ENCODE measurements at regions not wholly inside any gene's neighbourhood (a gene's known extent, or its start where the extent isn't known, plus 50 kb on each side); places are given as distances from the start of the nearest gene placed in this dataset.

DNA sequence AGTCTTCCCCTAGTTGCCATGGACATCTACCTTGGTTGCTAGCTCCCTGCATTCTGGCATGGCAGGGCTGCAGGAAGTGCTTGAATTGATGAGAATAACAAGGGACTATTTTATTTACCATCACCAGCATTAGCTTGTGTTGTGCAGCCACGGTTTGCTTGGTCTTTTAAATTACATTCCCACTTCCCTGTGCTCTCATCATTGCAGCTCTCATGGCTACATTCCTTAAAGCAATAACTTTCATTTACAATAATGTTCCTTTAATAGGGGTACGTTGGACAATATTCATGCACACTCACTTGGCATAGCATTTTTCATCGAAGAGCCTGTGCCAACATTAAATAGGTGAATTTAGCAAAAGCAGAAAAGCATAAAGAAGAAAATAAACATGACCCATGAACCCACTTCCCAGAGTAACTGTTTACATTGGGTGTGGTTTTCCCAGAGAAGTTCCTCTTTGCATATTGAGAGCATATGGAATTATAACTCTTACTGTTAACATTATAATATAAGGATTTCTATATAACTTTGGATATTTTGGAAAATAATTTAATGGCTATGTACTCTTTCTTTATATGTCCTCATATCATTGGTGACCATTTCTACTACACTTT, 113.2 kb upstream of the VWC2 start:
- TF ChIP-seq, protein P1, sequence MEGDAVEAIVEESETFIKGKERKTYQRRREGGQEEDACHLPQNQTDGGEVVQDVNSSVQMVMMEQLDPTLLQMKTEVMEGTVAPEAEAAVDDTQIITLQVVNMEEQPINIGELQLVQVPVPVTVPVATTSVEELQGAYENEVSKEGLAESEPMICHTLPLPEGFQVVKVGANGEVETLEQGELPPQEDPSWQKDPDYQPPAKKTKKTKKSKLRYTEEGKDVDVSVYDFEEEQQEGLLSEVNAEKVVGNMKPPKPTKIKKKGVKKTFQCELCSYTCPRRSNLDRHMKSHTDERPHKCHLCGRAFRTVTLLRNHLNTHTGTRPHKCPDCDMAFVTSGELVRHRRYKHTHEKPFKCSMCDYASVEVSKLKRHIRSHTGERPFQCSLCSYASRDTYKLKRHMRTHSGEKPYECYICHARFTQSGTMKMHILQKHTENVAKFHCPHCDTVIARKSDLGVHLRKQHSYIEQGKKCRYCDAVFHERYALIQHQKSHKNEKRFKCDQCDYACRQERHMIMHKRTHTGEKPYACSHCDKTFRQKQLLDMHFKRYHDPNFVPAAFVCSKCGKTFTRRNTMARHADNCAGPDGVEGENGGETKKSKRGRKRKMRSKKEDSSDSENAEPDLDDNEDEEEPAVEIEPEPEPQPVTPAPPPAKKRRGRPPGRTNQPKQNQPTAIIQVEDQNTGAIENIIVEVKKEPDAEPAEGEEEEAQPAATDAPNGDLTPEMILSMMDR (conservative IDR thresholded peaks at IDR 0.05; ENCODE audit: low read depth in 2 of 2), result no peak
- TF ChIP-seq POLR2AphosphoS5 (IDR thresholded peaks at IDR 0.05; ENCODE audit: low read depth) (no peak), JUNB (IDR thresholded peaks at IDR 0.05; ENCODE audit: unreplicated experiment) (no peak), EZH2 (IDR thresholded peaks at IDR 0.05; ENCODE audit: low read depth, unreplicated experiment) (no peak), EZH2phosphoT487 (IDR thresholded peaks at IDR 0.05; ENCODE audit: unreplicated experiment) (no peak), CREB1 (CRISPR knock-in tag; IDR thresholded peaks at IDR 0.05; ENCODE audit: low read depth) (no peak)
- TF ChIP-seq, protein P2, sequence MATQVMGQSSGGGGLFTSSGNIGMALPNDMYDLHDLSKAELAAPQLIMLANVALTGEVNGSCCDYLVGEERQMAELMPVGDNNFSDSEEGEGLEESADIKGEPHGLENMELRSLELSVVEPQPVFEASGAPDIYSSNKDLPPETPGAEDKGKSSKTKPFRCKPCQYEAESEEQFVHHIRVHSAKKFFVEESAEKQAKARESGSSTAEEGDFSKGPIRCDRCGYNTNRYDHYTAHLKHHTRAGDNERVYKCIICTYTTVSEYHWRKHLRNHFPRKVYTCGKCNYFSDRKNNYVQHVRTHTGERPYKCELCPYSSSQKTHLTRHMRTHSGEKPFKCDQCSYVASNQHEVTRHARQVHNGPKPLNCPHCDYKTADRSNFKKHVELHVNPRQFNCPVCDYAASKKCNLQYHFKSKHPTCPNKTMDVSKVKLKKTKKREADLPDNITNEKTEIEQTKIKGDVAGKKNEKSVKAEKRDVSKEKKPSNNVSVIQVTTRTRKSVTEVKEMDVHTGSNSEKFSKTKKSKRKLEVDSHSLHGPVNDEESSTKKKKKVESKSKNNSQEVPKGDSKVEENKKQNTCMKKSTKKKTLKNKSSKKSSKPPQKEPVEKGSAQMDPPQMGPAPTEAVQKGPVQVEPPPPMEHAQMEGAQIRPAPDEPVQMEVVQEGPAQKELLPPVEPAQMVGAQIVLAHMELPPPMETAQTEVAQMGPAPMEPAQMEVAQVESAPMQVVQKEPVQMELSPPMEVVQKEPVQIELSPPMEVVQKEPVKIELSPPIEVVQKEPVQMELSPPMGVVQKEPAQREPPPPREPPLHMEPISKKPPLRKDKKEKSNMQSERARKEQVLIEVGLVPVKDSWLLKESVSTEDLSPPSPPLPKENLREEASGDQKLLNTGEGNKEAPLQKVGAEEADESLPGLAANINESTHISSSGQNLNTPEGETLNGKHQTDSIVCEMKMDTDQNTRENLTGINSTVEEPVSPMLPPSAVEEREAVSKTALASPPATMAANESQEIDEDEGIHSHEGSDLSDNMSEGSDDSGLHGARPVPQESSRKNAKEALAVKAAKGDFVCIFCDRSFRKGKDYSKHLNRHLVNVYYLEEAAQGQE (IDR thresholded peaks at IDR 0.05; ENCODE audit: unreplicated experiment), result no peak

Data from GM23338 (cell line).